GOT3 (cell line): ENCODE measurements at regions not wholly inside any gene's neighbourhood (a gene's known extent, or its start where the extent isn't known, plus 50 kb on each side); places are given as distances from the start of the nearest gene placed in this dataset.

Source experiments
- DNase-seq: peaks from one replicate; lab custom pipeline; 2025; ENCODE audit warnings: mixed read lengths; lab: John Stamatoyannopoulos, UW

DNA sequence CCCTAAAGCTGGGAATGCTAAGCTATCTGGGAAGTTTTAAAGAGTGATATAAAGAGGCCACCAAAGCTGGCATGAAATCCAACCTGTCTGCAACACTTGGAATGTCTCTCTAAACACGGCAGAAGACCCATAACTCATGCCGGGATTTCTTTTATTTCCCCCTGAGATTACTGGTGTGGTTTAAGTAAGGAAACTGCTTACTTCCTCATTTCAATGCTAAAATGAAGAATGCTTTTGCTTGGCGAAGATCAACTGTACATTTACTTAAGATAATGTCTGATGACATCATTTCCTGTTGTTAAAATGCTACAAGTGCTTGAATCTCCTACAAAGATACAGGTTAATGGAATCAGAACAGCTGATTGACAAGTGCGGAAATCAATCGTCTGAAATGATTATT is 353.8 kb upstream of the SALL3 start:
- DNase-seq: no peak

DNA sequence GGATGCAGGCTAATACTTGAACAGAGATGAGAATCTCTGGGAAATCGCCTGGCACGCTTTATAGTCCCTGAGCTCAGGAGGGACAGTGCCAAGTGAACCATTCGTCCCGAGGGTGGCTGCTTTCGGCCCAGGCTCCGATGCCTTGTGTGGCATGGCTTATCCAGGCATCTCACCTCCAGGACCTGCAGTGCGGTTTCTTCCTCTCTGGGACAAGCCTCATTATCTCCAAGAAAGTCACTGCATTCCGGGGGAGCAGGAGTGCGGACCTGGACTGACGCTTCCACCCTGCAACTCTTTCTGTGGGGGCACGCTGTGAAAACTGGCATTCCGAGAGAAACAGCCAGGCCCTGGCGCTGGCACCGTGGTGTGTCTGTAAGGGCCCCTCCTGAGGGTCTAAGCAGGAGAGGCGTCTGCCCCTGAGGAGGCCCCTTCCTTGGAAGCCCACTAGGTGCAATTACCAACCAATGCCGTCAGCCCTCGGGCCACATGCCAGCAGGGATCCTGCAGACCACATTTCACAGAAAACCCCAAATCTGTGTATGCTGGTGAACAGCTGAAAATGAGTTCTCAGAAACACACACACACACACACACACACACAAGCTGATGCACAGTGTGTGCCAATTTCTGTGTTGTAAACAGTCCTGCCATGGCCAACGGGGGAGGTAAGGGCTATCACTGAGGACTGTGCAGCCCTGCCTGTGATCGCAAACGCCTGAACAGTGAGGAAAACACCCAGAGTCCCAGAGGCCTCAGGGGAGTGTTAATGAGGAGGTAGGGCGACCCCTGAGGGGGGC is 351.9 kb upstream of the SALL3 start:
- no peak for DNase-seq

DNA sequence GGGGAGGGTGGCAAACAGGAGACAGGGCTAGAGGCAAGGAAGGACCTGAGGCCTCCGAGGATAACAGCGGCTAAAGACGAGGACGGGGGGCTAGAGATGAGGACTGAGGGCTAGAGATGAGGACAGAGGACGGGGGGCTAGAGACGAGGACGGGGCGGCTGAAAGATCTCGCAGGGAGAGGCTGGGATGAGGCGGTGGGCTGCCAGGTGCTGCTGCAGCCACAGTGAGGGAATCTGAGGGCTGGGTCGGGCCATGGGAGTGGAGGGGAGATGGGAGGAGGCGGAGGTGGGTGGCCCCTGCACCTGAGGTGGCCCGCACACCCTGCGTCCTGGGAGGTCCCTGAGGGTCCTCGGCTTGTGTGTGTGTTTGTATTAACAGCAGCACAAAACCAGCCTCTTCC is 350.2 kb upstream of the SALL3 start:
- DNase-seq: no peak

- no peak for DNase-seq
These were observed 349.3 kb upstream of the SALL3 start for GRCh38 chr18:78630356-78630755.

DNA sequence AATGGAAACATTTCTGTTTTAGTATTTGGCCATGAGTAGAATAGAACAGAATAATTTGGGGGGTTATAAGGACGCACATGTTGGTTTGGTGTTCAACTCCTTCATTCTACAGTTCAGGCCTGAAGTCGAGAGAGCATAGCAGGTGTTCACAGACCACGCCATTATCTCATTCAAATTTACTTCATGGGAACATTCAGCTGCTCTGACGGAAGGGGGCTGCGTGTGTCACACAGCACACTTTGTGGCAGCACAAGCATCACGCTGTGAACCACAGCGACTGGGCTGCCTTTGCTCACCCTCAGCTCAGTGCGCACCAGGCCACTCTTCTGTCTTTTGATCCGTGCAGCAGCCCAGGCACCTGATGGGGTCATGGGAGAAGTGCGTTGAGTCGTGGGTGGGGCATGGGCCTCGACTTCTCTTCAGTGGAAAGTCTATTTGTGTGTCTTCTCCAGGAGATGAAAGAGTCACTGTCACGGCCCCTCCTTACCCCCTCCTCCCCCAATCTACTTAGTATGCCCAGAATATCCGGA is 348.6 kb upstream of the SALL3 start:
- DNase-seq: no peak

GRCh38 chr18:78632111-78632541 is 347.5 kb upstream of the SALL3 start:
- DNase-seq: no peak

DNA sequence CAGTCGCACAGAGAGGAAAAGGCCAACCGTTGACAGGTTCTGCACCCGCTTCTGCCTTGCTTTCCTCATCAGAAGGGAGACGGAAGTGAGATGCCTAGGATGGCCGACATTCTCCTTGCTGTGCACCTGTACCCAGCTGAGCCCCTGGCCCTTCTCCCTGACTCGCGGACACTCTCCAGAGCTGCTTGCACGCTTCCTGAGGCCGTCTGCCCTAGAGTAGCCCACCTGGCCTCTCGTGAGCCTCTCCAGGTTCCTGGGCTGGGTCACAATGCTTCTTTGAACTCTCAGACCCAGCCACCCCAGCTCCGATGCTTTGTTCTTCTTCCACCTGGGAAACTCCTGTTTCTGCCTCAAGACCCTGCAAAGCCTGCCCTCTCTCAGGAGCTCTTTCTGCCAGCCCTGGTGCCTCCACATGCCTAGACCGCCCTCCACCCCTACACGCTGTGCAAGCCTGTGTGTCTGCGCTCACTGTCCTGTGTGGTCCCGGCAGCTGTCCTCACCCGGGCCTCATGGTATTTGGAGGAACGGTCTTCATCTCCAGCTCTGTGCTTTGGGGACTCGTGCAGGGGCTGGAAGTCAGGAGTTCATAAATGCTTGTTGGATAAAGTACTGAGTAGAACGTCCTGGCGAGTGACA is 345.4 kb upstream of the SALL3 start:
- DNase-seq: no peak

DNA sequence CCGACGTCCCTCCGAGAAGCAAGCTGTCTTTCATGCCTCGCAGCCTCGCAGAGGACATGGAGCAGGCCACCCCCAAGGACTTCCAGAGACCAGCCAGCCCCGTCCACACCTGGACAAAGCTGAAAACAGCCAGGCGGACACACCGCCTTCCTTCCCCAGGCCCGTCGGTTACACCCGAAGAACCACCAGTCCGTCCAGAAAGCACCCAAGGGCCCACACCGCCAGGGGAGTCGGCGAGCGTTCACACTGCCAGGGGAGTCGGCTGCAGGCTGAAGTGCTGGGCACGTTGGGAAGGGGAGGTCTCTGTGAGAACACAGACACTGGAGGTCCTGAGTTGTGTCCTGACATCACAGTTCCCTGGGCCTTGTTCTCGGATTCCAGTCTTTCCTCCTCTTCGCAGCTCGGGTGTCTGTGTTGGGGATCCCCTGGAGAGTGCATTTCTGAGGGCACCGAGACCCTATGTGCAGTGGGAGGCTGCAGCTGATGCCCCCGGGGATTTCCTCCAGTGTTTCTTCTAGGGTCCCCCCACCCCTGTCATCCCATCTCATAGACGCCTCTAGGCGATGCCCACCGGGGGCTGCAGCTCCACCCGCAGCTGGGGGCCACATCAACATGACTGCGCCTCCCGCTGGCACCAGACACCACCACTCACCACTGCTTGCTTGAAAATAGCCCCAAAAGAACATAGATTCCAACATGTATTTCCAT is 344.4 kb upstream of the SALL3 start:
- DNase-seq: no peak

GRCh38 chr18:78636260-78636659 is 343.4 kb upstream of the SALL3 start:
- DNase-seq: no peak

DNA sequence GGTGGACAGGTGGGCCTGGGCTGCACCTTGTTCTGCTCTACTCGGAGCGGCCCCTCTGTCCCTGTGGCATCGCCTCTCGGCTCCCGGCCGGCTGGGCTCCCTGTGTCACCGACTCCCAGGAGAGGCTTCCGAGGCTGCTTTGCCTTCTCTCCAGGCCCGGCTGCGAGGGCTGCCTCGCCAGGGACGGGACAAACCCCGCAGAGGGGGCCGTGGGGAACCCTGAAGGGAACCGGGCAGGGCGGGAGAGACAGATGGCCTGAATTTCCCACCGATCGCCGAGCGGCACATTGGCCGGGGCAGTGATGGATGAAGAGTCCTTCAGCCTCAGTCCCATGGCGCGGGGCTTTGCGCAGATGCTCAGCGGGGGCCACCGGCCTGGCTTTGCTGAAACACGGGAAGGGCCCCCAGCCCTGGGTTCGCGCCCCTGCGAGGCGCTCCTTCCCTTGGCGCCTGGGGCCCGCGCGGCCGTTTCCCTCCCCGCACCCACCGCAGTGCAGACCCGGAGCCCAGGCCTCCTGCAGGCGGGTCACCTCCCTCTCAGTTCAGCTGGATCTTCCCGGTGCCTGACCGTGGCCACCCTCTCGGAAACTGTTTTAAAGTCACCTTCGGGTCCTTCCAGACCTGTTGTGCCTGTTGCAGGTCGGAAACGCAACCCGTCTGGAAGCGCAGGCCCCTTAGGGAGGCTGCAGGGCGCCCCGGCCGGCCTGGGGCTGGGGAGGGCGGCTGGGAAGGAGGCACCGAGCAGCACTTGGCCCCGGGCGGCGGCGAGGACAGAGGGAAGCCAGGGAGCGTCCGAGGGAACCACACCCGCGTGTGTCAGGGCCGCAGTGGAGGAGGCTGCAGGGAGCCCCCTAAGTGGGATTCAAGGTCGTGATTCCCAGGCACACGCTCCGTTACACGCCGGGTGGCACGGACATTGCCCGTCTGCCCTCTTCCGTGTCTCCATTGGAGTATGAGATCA is 341.9 kb upstream of the SALL3 start:
- no peak for DNase-seq

GRCh38 chr18:78639006-78639950 is 340.3 kb upstream of the SALL3 start:
- DNase-seq: no peak

- DNase-seq: no peak
These were observed 339.2 kb upstream of the SALL3 start for GRCh38 chr18:78640246-78640995.

GRCh38 chr18:78641689-78642231 is 337.9 kb upstream of the SALL3 start:
- no peak for DNase-seq

DNA sequence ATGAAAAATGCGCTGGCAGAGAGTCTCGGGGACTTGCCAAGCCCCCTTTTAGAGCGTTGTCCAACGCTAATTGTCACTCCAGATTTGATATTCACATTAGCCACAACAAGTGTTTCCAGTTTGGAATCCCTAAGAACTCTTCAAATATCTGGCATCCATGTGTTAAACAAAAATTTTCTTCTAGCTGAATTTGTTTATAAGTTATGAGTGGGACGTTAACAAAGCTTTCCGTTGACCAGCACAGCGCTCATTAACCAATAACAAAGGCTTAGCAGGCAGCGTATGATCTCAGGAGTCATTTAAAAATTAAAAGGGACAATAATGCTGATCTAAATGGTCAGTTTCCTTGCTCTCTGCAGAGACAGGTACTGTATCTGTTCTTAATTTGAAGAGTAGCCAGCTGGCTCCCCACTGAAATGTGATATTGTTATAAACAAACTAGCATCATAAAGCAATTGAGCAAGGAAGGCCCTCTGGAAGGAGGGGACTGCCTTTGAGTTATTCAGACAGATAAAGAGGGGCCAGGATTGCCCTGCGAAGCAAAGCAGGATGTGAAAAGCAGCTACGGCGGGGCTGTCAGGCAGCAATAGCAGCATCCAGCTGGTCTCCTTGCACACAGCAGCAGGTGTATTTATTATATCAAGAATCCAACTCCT is 337.2 kb upstream of the SALL3 start:
- DNase-seq: no peak

DNA sequence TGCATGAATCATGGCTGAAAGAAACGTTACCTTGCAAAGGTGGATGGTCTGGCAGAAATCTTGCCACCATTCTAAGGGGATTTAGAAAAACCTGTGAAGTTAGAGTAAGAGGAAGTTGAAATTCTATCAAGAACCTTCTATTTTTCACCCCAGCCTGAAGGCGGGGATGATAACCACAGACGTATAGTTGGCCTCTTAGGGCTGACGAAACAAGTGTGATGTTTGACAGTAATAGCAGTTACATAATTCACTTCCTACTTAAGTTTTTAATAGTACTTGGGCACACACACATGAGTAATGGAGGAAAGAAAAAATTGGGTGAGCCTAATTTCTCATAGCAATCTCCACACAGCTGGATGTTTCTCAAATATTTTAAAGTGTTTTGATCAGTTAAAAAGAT is 336.6 kb upstream of the SALL3 start:
- no peak for DNase-seq

- DNase-seq: no peak
These were observed 335.6 kb upstream of the SALL3 start for GRCh38 chr18:78643981-78644380.

DNA sequence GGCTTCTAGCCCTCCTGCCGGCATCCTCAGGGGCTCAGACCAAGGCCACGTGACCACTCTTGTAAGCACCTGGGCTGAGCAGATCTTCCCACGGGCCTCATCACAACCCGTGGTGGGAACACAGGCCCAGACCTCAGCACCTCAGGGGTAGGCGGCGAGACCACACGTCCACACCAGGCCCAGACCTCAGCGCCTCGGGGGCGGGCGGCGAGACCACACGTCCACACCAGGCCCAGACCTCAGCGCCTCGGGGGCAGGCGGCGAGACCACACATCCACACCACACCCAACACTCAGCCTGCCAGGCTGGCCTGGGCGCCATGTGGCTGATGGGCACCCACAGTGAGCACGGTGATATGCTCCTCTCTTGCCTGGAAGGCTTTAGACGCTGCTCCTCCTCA is 334.4 kb upstream of the SALL3 start:
- no peak for DNase-seq

DNA sequence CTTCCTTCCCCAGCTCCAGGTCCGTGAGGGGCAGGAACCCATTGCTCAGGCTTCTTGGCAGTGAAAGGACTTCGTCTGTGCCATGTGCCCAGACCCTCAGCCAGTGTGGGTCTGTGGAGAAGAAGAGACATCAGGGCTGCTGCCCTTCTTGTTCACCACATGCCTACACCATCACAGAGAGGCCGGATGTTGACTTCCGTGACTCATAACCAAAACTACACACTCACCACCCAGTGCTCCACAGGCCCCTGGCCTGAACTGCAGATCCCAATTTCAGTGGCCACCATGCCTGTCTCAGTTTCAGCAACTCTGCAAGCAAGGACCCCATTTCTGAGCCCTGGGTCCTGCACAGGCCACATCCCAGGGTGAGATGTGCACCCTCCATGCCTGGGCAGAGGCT is 332.6 kb upstream of the SALL3 start:
- no peak for DNase-seq

DNA sequence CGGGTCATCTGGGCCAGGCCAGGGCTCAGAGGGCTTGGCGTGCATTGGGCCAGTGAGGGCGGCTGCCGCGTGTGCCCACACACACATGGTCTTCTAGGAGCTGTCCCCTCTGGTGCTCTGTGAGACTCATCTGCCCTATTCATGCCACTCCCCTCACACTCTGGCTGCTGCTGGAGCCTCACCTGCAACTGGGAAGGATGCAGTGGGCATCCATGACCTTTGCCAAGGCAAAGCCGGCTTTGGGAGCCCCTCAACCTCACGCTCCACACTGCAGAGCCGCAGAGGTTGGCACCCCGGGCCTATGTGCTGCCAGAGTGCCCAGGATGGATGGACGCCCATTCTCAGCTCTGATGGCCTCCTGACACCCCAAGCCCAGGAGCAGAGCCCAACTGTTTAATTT is 330.2 kb upstream of the SALL3 start:
- DNase-seq: no peak
